A673 (cell line): ENCODE measurements at regions not wholly inside any gene's neighbourhood (a gene's known extent, or its start where the extent isn't known, plus 50 kb on each side); places are given as distances from the start of the nearest gene placed in this dataset.

ENCODE experiments used
- BruUV-seq: library from RNA; stranded (reverse); fragments of 400-500 nt; replicated peaks from 2 replicates; lab custom pipeline; 2021; lab: Mats Ljungman, UMichigan
- CTCF ChIA-PET: fragments of 300-600 bp; sonication (Branson Sonifier 250); formaldehyde crosslinking; loops from one replicate; lab custom pipeline; 2022; ENCODE audit warnings: antibody characterized with exemption; lab: Charles Lee
- POLR2A ChIA-PET: fragments of 300-600 bp; sonication (Branson Sonifier 250); formaldehyde crosslinking; loops from one replicate; lab custom pipeline; 2022; ENCODE audit warnings: antibody characterized with exemption; ENCODE audit not compliant: low non-redundant PET; lab: Charles Lee
- DNase-seq: peaks from one replicate; pipeline ENCODE4 v3.0.0-alpha.2; 2015; ENCODE audit warnings: low spot score
- H3K27ac ChIP-seq: fragments of 200-600 bp; sonication (generic); 2 replicates; pipeline ENCODE4 v1.5.1; 2016; ENCODE audit warnings: mixed run types, low read depth, mild to moderate bottlenecking, mixed read lengths, antibody characterized with exemption, low read length; ENCODE audit not compliant: poor library complexity, severe bottlenecking
- H3K27me3 ChIP-seq: fragments of 200-600 bp; sonication (generic); replicated peaks from 2 replicates; pipeline ENCODE4 v1.6.1; 2017; ENCODE audit warnings: mixed run types, low read depth, mild to moderate bottlenecking, mixed read lengths, antibody characterized with exemption, low read length; ENCODE audit not compliant: insufficient read depth, poor library complexity
- H3K36me3 ChIP-seq: fragments of 200-600 bp; sonication (generic); 2 replicates; pipeline ENCODE4 v1.6.1; 2016; ENCODE audit warnings: mixed run types, mild to moderate bottlenecking, mixed read lengths, antibody characterized with exemption, low read length; ENCODE audit not compliant: insufficient read depth, poor library complexity, severe bottlenecking
- H3K4me1 ChIP-seq: fragments of 200-600 bp; sonication (generic); 2 replicates; pipeline ENCODE4 v1.6.1; 2017; ENCODE audit warnings: mixed run types, mild to moderate bottlenecking, mixed read lengths, antibody characterized with exemption, low read length; ENCODE audit not compliant: insufficient read depth, poor library complexity, severe bottlenecking
- H3K4me3 ChIP-seq: fragments of 200-600 bp; sonication (generic); 2 replicates; pipeline ENCODE4 v1.5.1; 2016; ENCODE audit warnings: low read depth, mixed run types, mild to moderate bottlenecking, mixed read lengths, low read length; ENCODE audit not compliant: poor library complexity, severe bottlenecking
- H3K9me3 ChIP-seq: fragments of 200-600 bp; sonication (generic); 2 replicates; pipeline ENCODE4 v1.6.1; 2016; ENCODE audit warnings: mixed run types, low read depth, mild to moderate bottlenecking, mixed read lengths, antibody characterized with exemption, low read length; ENCODE audit not compliant: poor library complexity, severe bottlenecking
- CTCF ChIP-seq: fragments of 300-800, 200-600 bp; sonication (generic); conservative IDR thresholded peaks from 2 replicates; pipeline ENCODE4 v1.5.1; 2017; ENCODE audit warnings: low read depth, mild to moderate bottlenecking, antibody characterized with exemption, low read length, moderate library complexity, mixed read lengths
- EZH2 ChIP-seq: fragments of 200-600 bp; sonication (generic); IDR thresholded peaks from 2 replicates; pipeline ENCODE4 v1.6.1; 2017; ENCODE audit warnings: borderline replicate concordance, low read depth, mild to moderate bottlenecking, mixed read lengths, antibody characterized with exemption, low read length; ENCODE audit not compliant: poor library complexity, severe bottlenecking
- intact Hi-C: fragments of 100-400 bp; cut with micrococcal nuclease; formaldehyde crosslinking; loops from one replicate; pipeline ENCODE4 v1.10.0; 2022; ENCODE audit not compliant: unreplicated experiment

- intact Hi-C loops, result no loop called here
- H3K4me3 ChIP-seq, result no peak overlapping the region
- DNase-seq, result no peak
- no peaks in the 10 kb centered on the region for H3K36me3 ChIP-seq
- CTCF ChIA-PET, result no interaction called here
- POLR2A ChIA-PET, result no interaction called here
- BruUV-seq, result no TSS peak
- TF ChIP-seq EZH2, result no peak
- TF ChIP-seq CTCF, result no peak
- no peaks in the 10 kb centered on the region for H3K9me3 ChIP-seq
- no peaks in the 10 kb centered on the region for H3K4me1 ChIP-seq
- H3K27ac ChIP-seq, result no peak overlapping the region
- H3K27me3 ChIP-seq, result no peaks in the 10 kb centered on the region
Measured at GRCh38 chr3:101172516-101172915, 147.9 kb downstream of the IMPG2 start.

GRCh38 chr3:101171681-101172191, 148.6 kb downstream of the IMPG2 start:
- H3K36me3 ChIP-seq, result no peaks in the 10 kb centered on the region
- intact Hi-C loops, result no loop called here
- H3K4me3 ChIP-seq, result no peak overlapping the region
- no peak overlapping the region for H3K27ac ChIP-seq
- no peaks in the 10 kb centered on the region for H3K9me3 ChIP-seq
- CTCF ChIA-PET, result no interaction called here
- TF ChIP-seq EZH2, result no peak
- no peak for TF ChIP-seq CTCF
- no peak for DNase-seq
- no peaks in the 10 kb centered on the region for H3K27me3 ChIP-seq
- BruUV-seq, result no TSS peak
- no peaks in the 10 kb centered on the region for H3K4me1 ChIP-seq
- POLR2A ChIA-PET, result no interaction called here

- intact Hi-C loops, result no loop called here
- H3K27me3 ChIP-seq, result no peaks in the 10 kb centered on the region
- DNase-seq, result no peak
- H3K27ac ChIP-seq, result no peak overlapping the region
- BruUV-seq, result no TSS peak
- ChIA-PET POLR2A (no interaction called here), CTCF (no interaction called here)
- no peaks in the 10 kb centered on the region for H3K4me1 ChIP-seq
- H3K9me3 ChIP-seq, result no peaks in the 10 kb centered on the region
- no peaks in the 10 kb centered on the region for H3K36me3 ChIP-seq
- H3K4me3 ChIP-seq, result no peak overlapping the region
- TF ChIP-seq EZH2 (no peak), CTCF (no peak)
Measured at GRCh38 chr3:101170806-101171558, 149.4 kb downstream of the IMPG2 start.
